ENCODE measurements at regions not wholly inside any gene's neighbourhood (a gene's known extent, or its start where the extent isn't known, plus 50 kb on each side); places are given as distances from the start of the nearest gene placed in this dataset.

- Histone ChIP-seq H2AFZ (ENCODE audit: low read depth, low read length) (no peak overlapping the region), H3K36me3 (ENCODE audit: insufficient read depth, low read length) (no peaks in the 10 kb centered on the region), H3F3A (ENCODE audit: insufficient read depth, low read length, poor library complexity, severe bottlenecking) (no peaks in the 10 kb centered on the region), H3K4me2 (ENCODE audit: low read length) (no peak overlapping the region), H3K9ac (ENCODE audit: low read length) (peak overlapping the region; percentile 61), H4K20me1 (ENCODE audit: insufficient read depth) (no peaks in the 10 kb centered on the region), H3K27me3 (ENCODE audit: insufficient read depth, low read depth, low read length) (no peaks in the 10 kb centered on the region), H3K9me3 (ENCODE audit: low read length) (no peaks in the 10 kb centered on the region), H3K27ac (ENCODE audit: low read length) (peak overlapping the region; percentile 82), H3K4me3 (ENCODE audit: low read length) (no peak overlapping the region), H3K79me2 (replicated peaks; ENCODE audit: insufficient read depth, low read length) (no peaks in the 10 kb centered on the region), H3K9me2 (ENCODE audit: insufficient read depth, low read length) (no peaks in the 10 kb centered on the region)
- TF ChIP-seq POLR2AphosphoS5 (IDR thresholded peaks at IDR 0.05) (no peak), SMC3 (conservative IDR thresholded peaks at IDR 0.05; ENCODE audit: poor library complexity) (no peak), TAF1 (IDR thresholded peaks at IDR 0.05; ENCODE audit: low read depth) (no peak), EZH2 (IDR thresholded peaks at IDR 0.05; ENCODE audit: borderline replicate concordance, insufficient read depth, low read length, poor library complexity, severe bottlenecking) (no peak), MXI1 (conservative IDR thresholded peaks at IDR 0.05; ENCODE audit: poor library complexity, severe bottlenecking) (no peak), CTCF (IDR thresholded peaks at IDR 0.05; ENCODE audit: poor library complexity, severe bottlenecking) (no peak), EP300 (conservative IDR thresholded peaks at IDR 0.05; ENCODE audit: poor library complexity, severe bottlenecking) (no peak), RAD21 (conservative IDR thresholded peaks at IDR 0.05) (no peak), REST (IDR thresholded peaks at IDR 0.05; ENCODE audit: borderline replicate concordance) (no peak)
These were observed 228.9 kb upstream of the MVB12B start for GRCh38 chr9:126097679-126098078.

GRCh38 chr9:126106404-126106803, 220.2 kb upstream of the MVB12B start:
- H3K36me3 ChIP-seq (ENCODE audit: insufficient read depth, low read length), result no peaks in the 10 kb centered on the region
- H3K4me2 ChIP-seq (ENCODE audit: low read length), result no peak overlapping the region
- H4K20me1 ChIP-seq (ENCODE audit: insufficient read depth), result no peaks in the 10 kb centered on the region
- H3K4me3 ChIP-seq (ENCODE audit: low read length), result no peak overlapping the region
- no peaks in the 10 kb centered on the region for H3K9me2 ChIP-seq (ENCODE audit: insufficient read depth, low read length)
- H3K9me3 ChIP-seq (ENCODE audit: low read length), result no peaks in the 10 kb centered on the region
- H2AFZ ChIP-seq (ENCODE audit: low read depth, low read length), result no peak overlapping the region
- H3K27me3 ChIP-seq (ENCODE audit: insufficient read depth, low read depth, low read length), result no peaks in the 10 kb centered on the region
- no peak overlapping the region for H3K9ac ChIP-seq (ENCODE audit: low read length)
- no peak overlapping the region for H3K27ac ChIP-seq (ENCODE audit: low read length)
- no peaks in the 10 kb centered on the region for H3K79me2 ChIP-seq (replicated peaks; ENCODE audit: insufficient read depth, low read length)
- TF ChIP-seq EP300 (conservative IDR thresholded peaks at IDR 0.05; ENCODE audit: poor library complexity, severe bottlenecking) (no peak), RAD21 (conservative IDR thresholded peaks at IDR 0.05) (no peak), CTCF (IDR thresholded peaks at IDR 0.05; ENCODE audit: poor library complexity, severe bottlenecking) (no peak)
- H3F3A ChIP-seq (ENCODE audit: insufficient read depth, low read length, poor library complexity, severe bottlenecking), result no peaks in the 10 kb centered on the region
